ENCODE measurements at regions not wholly inside any gene's neighbourhood (a gene's known extent, or its start where the extent isn't known, plus 50 kb on each side); places are given as distances from the start of the nearest gene placed in this dataset.

DNA sequence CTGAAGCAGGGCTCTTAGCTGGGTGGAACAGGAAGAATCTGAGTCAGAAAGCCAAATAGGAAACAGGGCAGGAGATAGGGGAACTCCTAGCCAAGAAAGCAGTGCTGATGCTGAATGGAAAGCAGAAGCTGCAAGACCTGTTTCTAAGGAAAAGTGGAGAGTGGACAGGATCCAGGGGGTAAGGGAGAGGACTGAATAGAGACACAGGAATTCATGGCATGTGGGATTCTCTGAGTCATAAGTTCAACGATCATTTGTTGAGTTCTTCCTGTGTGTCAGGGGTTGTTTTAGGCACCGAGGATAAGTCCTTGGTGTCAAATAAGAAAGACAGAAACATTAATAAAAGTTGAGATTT is 153.8 kb upstream of the FGGY start:
- H3K4me1 ChIP-seq (ENCODE audit: control insufficient read depth, extremely low read depth, insufficient read depth, low read length), result peaks cover 55% of the 10 kb centered on the region
- H3K9me1 ChIP-seq (ENCODE audit: control insufficient read depth, extremely low read depth, insufficient read depth, low read length), result no peaks in the 10 kb centered on the region
- H3K4me2 ChIP-seq (ENCODE audit: control insufficient read depth, extremely low read depth, insufficient read depth, low read depth, low read length), result peak overlapping the region; percentile 61
- H4K20me1 ChIP-seq (ENCODE audit: control insufficient read depth, extremely low read depth, insufficient read depth, low read length), result no peaks in the 10 kb centered on the region
- no peak overlapping the region for H3K4me3 ChIP-seq (ENCODE audit: control insufficient read depth in 2 of 3, extremely low read depth in 1 of 3, insufficient read depth in 2 of 3, low read depth in 1 of 3, low read length in 3 of 3)
- no peak for TF ChIP-seq EZH2 (IDR thresholded peaks at IDR 0.05; ENCODE audit: low read length)
- TF ChIP-seq, protein P1, sequence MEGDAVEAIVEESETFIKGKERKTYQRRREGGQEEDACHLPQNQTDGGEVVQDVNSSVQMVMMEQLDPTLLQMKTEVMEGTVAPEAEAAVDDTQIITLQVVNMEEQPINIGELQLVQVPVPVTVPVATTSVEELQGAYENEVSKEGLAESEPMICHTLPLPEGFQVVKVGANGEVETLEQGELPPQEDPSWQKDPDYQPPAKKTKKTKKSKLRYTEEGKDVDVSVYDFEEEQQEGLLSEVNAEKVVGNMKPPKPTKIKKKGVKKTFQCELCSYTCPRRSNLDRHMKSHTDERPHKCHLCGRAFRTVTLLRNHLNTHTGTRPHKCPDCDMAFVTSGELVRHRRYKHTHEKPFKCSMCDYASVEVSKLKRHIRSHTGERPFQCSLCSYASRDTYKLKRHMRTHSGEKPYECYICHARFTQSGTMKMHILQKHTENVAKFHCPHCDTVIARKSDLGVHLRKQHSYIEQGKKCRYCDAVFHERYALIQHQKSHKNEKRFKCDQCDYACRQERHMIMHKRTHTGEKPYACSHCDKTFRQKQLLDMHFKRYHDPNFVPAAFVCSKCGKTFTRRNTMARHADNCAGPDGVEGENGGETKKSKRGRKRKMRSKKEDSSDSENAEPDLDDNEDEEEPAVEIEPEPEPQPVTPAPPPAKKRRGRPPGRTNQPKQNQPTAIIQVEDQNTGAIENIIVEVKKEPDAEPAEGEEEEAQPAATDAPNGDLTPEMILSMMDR (optimal IDR thresholded peaks at IDR 0.05 in 1 of 3, IDR thresholded peaks at IDR 0.05 in 1 of 3, conservative IDR thresholded peaks at IDR 0.05 in 1 of 3; ENCODE audit: extremely low read depth in 1 of 3, insufficient read depth in 2 of 3, low read length in 3 of 3), result no peak
- H2AFZ ChIP-seq (ENCODE audit: control insufficient read depth, low read length), result no peak overlapping the region
- dilution Hi-C loops (cut with MboI; ENCODE audit: extremely low pct_ligation_motif_present, low sequenced_read_pairs), result no loop called here
- no peaks in the 10 kb centered on the region for H3K36me3 ChIP-seq (ENCODE audit: control insufficient read depth in 2 of 2, extremely low read depth in 1 of 2, insufficient read depth in 2 of 2, low read length in 2 of 2)
- no peaks in the 10 kb centered on the region for H3K9me3 ChIP-seq (ENCODE audit: control insufficient read depth, low read depth, low read length)
- DNase-seq (ENCODE audit: low read depth, low spot score), result peak; percentile 91
- peak; percentile 99 for FAIRE-seq
- H3K27ac ChIP-seq (ENCODE audit: control insufficient read depth, insufficient read depth, low read length), result peak overlapping the region; percentile 86
- H3K79me2 ChIP-seq (ENCODE audit: control insufficient read depth, insufficient read depth, low read length), result no peaks in the 10 kb centered on the region
- H3K27me3 ChIP-seq (ENCODE audit: control insufficient read depth, extremely low read depth, insufficient read depth, low read length), result no peaks in the 10 kb centered on the region
- H3K9ac ChIP-seq (ENCODE audit: control insufficient read depth, extremely low read depth, insufficient read depth, low read length), result peak overlapping the region; percentile 24

DNA sequence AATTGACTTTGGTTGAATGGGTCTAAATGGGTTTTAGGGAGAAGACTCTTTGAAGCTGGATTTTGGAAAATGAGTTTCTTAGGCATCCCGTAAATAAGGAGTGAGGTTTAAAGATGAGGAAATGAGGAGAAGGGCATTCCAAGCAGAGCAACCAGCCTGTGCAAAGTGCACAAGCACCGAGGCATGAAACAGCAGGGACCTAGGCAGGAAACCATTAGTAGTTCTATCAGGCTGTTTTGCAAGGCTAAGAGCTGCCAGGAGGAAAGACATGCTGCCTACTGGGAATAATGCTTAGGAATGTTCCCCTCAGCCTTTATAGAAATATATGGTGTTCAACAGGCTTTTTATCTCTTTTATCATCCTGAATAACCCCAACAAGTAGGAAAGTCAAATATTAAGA is 153.1 kb upstream of the FGGY start:
- Histone ChIP-seq H3K36me3 (ENCODE audit: control insufficient read depth in 2 of 2, extremely low read depth in 1 of 2, insufficient read depth in 2 of 2, low read length in 2 of 2) (no peaks in the 10 kb centered on the region), H3K4me1 (ENCODE audit: control insufficient read depth, extremely low read depth, insufficient read depth, low read length) (peaks cover 51% of the 10 kb centered on the region), H3K9me1 (ENCODE audit: control insufficient read depth, extremely low read depth, insufficient read depth, low read length) (no peaks in the 10 kb centered on the region), H3K9ac (ENCODE audit: control insufficient read depth, extremely low read depth, insufficient read depth, low read length) (no peak overlapping the region), H3K4me3 (ENCODE audit: control insufficient read depth in 2 of 3, extremely low read depth in 1 of 3, insufficient read depth in 2 of 3, low read depth in 1 of 3, low read length in 3 of 3) (no peak overlapping the region), H2AFZ (ENCODE audit: control insufficient read depth, low read length) (peak overlapping the region; percentile 27), H4K20me1 (ENCODE audit: control insufficient read depth, extremely low read depth, insufficient read depth, low read length) (no peaks in the 10 kb centered on the region), H3K4me2 (ENCODE audit: control insufficient read depth, extremely low read depth, insufficient read depth, low read depth, low read length) (peak overlapping the region; percentile 39), H3K79me2 (ENCODE audit: control insufficient read depth, insufficient read depth, low read length) (no peaks in the 10 kb centered on the region), H3K9me3 (ENCODE audit: control insufficient read depth, low read depth, low read length) (no peaks in the 10 kb centered on the region), H3K27ac (ENCODE audit: control insufficient read depth, insufficient read depth, low read length) (peak overlapping the region; percentile 36), H3K27me3 (ENCODE audit: control insufficient read depth, extremely low read depth, insufficient read depth, low read length) (no peaks in the 10 kb centered on the region)
- no peak for TF ChIP-seq EZH2 (IDR thresholded peaks at IDR 0.05; ENCODE audit: low read length)
- TF ChIP-seq, protein P1 (optimal IDR thresholded peaks at IDR 0.05 in 1 of 3, IDR thresholded peaks at IDR 0.05 in 1 of 3, conservative IDR thresholded peaks at IDR 0.05 in 1 of 3; ENCODE audit: extremely low read depth in 1 of 3, insufficient read depth in 2 of 3, low read length in 3 of 3), result no peak
- FAIRE-seq (no peak), DNase-seq (ENCODE audit: low read depth, low spot score) (no peak)
- dilution Hi-C loops (cut with MboI; ENCODE audit: extremely low pct_ligation_motif_present, low sequenced_read_pairs), result no loop called here
